GM12878 (cell line): ENCODE measurements at regions not wholly inside any gene's neighbourhood (a gene's known extent, or its start where the extent isn't known, plus 50 kb on each side); places are given as distances from the start of the nearest gene placed in this dataset.

ENCODE experiments used
- ATF3 ChIP-seq: IDR thresholded peaks from 2 replicates; pipeline ENCODE4 v1.6.1; 2011; ENCODE audit warnings: low read depth, mild to moderate bottlenecking, low read length, moderate library complexity, borderline replicate concordance; ENCODE audit errors: extremely low read depth
- BCL3 ChIP-seq: IDR thresholded peaks from 2 replicates; pipeline ENCODE4 v1.6.1; 2011; ENCODE audit warnings: borderline replicate concordance, low read depth, mild to moderate bottlenecking, moderate library complexity, low read length; ENCODE audit not compliant: insufficient read depth, poor library complexity, severe bottlenecking
- CBX5 ChIP-seq: sonication (generic); IDR thresholded peaks from 2 replicates; pipeline ENCODE4 v1.6.1; 2016; ENCODE audit warnings: low read depth, moderate library complexity, mild to moderate bottlenecking, inconsistent platforms
- CEBPB ChIP-seq, 2 experiments: fragments of 150-350 bp in 1 of 2; IDR thresholded peaks; 2 replicates each; pipeline ENCODE4 v1.6.1; 2012 to 2014; ENCODE audit warnings: low read depth in 2 of 2, low read length in 2 of 2, borderline replicate concordance in 1 of 2, inconsistent platforms in 1 of 2
- EED ChIP-seq: sonication (generic); IDR thresholded peaks from 2 replicates; pipeline ENCODE4 v1.6.1; 2016; ENCODE audit warnings: antibody characterized with exemption, low read depth
- EZH2 ChIP-seq: IDR thresholded peaks from 2 replicates; pipeline ENCODE4 v1.6.1; 2012; ENCODE audit warnings: low read depth, mild to moderate bottlenecking, control low read depth, inconsistent platforms, low read length, borderline replicate concordance; ENCODE audit not compliant: control insufficient read depth
- MTA2 ChIP-seq: fragments of 450-650 bp; IDR thresholded peaks from 2 replicates; pipeline ENCODE4 v1.6.1; 2016; ENCODE audit warnings: low read depth, mild to moderate bottlenecking, moderate library complexity
- POLR2AphosphoS5 ChIP-seq: IDR thresholded peaks from 2 replicates; pipeline ENCODE4 v1.6.1; 2011; ENCODE audit warnings: mild to moderate bottlenecking, low read length, inconsistent platforms
- RB1 ChIP-seq: fragments of 450-650 bp; formaldehyde crosslinking; IDR thresholded peaks from 2 replicates; pipeline ENCODE4 v1.6.1; 2017; ENCODE audit warnings: mild to moderate bottlenecking, borderline replicate concordance
- SUZ12 ChIP-seq: fragments of 200-600 bp; sonication (generic); IDR thresholded peaks from one replicate; pipeline ENCODE4 v1.6.1; 2018; ENCODE audit warnings: antibody characterized with exemption, mild to moderate bottlenecking; ENCODE audit not compliant: unreplicated experiment
- TCF12 ChIP-seq: IDR thresholded peaks from 2 replicates; pipeline ENCODE4 v1.6.1; 2011; ENCODE audit warnings: low read depth, mild to moderate bottlenecking, low read length
- TCF7 ChIP-seq: IDR thresholded peaks from 2 replicates; pipeline ENCODE4 v1.6.1; 2014; ENCODE audit warnings: antibody characterized with exemption, borderline replicate concordance

GRCh38 chr21:28738420-28738704 lies 254.3 kb downstream of the LTN1 start:
- TF ChIP-seq EED (no peak), TCF7 (no peak), EZH2 (no peak), CEBPB (IDR thresholded peaks at IDR 0.05; ENCODE audit: borderline replicate concordance in 1 of 2, low read depth in 2 of 2, low read length in 2 of 2) (no peak), TCF12 (no peak), MTA2 (no peak), CBX5 (no peak), SUZ12 (no peak), RB1 (no peak), ATF3 (no peak), POLR2AphosphoS5 (no peak), BCL3 (no peak)
